ENCODE measurements at regions not wholly inside any gene's neighbourhood (a gene's known extent, or its start where the extent isn't known, plus 50 kb on each side); places are given as distances from the start of the nearest gene placed in this dataset.

DNA sequence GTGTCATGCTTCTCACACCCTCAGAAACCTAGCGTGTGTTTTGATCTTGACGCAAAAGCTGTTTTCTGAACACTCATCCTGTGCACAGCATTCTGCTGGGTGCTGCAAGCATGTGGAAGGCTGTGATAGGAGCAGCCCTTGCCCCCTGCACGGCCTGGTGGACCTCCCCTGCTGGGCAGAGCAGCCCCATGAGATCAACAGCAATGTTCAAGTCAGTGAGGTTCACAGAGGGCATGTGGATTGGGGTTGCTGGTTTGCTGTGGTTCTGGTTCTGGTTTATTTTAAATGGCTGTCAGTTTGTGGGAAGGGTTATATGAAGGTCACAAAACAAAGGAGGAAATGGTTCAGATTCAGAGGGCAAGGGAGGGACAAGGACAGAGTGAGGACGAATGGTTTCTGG lies 71.3 kb downstream of the SOWAHC start:
- TF ChIP-seq BHLHE40 (IDR thresholded peaks at IDR 0.05; ENCODE audit: borderline replicate concordance) (no peak), NFRKB (IDR thresholded peaks at IDR 0.05) (no peak), SUZ12 (IDR thresholded peaks at IDR 0.05) (no peak), TARDBP (IDR thresholded peaks at IDR 0.05) (no peak), SP1 (IDR thresholded peaks at IDR 0.05) (no peak), FOXM1 (IDR thresholded peaks at IDR 0.05; ENCODE audit: borderline replicate concordance) (no peak), L3MBTL2 (conservative IDR thresholded peaks at IDR 0.05) (no peak), ELF4 (IDR thresholded peaks at IDR 0.05) (no peak)
- TF ChIP-seq, protein P1, sequence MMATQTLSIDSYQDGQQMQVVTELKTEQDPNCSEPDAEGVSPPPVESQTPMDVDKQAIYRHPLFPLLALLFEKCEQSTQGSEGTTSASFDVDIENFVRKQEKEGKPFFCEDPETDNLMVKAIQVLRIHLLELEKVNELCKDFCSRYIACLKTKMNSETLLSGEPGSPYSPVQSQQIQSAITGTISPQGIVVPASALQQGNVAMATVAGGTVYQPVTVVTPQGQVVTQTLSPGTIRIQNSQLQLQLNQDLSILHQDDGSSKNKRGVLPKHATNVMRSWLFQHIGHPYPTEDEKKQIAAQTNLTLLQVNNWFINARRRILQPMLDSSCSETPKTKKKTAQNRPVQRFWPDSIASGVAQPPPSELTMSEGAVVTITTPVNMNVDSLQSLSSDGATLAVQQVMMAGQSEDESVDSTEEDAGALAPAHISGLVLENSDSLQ (IDR thresholded peaks at IDR 0.05) = no peak
